HepG2 (cell line): ENCODE measurements at regions not wholly inside any gene's neighbourhood (a gene's known extent, or its start where the extent isn't known, plus 50 kb on each side); places are given as distances from the start of the nearest gene placed in this dataset.

Experiments used
- ZNF556 ChIP-seq: sonication (generic); formaldehyde crosslinking; IDR thresholded peaks from 2 replicates; pipeline ENCODE4 v1.4.0; 2020; ENCODE audit warnings: mild to moderate bottlenecking, missing genetic modification reagents, borderline replicate concordance
- TF ChIP-seq, protein P1 (sequence below): sonication (generic); formaldehyde crosslinking; IDR thresholded peaks from 2 replicates; pipeline ENCODE4 v1.5.0; 2020; ENCODE audit warnings: mild to moderate bottlenecking, missing genetic modification reagents, moderate library complexity
- TF ChIP-seq, protein P2 (sequence below): sonication (generic); formaldehyde crosslinking; IDR thresholded peaks from 2 replicates; pipeline ENCODE4 v1.9.0; 2021; ENCODE audit warnings: missing genetic modification reagents, borderline replicate concordance
- TF ChIP-seq, protein P3 (sequence below): sonication (generic); formaldehyde crosslinking; IDR thresholded peaks from 2 replicates; pipeline ENCODE4 v1.4.0; 2020; ENCODE audit warnings: missing genetic modification reagents

DNA sequence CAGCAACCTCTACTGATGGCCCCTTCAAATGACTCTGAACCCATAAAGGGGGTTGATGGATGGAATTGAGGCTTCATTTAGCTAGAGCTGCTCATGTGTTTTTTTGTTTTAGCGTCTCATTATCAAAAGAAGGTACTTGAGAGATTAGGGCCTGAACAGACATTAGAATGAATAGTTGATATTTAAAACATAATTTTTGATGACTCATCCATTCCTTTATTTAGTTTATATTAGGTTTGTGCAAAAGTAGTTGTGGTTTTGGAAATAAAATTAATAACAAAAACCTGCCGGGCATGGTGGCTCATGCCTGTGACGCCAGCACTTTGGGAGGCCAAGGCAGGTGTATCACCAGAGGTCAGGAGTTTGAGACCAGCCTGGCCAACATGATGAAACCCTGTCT, 485.9 kb downstream of the PSAT1 start:
- TF ChIP-seq, protein P1, sequence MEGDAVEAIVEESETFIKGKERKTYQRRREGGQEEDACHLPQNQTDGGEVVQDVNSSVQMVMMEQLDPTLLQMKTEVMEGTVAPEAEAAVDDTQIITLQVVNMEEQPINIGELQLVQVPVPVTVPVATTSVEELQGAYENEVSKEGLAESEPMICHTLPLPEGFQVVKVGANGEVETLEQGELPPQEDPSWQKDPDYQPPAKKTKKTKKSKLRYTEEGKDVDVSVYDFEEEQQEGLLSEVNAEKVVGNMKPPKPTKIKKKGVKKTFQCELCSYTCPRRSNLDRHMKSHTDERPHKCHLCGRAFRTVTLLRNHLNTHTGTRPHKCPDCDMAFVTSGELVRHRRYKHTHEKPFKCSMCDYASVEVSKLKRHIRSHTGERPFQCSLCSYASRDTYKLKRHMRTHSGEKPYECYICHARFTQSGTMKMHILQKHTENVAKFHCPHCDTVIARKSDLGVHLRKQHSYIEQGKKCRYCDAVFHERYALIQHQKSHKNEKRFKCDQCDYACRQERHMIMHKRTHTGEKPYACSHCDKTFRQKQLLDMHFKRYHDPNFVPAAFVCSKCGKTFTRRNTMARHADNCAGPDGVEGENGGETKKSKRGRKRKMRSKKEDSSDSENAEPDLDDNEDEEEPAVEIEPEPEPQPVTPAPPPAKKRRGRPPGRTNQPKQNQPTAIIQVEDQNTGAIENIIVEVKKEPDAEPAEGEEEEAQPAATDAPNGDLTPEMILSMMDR (CRISPR knock-in tag) = no peak
- TF ChIP-seq, protein P2, sequence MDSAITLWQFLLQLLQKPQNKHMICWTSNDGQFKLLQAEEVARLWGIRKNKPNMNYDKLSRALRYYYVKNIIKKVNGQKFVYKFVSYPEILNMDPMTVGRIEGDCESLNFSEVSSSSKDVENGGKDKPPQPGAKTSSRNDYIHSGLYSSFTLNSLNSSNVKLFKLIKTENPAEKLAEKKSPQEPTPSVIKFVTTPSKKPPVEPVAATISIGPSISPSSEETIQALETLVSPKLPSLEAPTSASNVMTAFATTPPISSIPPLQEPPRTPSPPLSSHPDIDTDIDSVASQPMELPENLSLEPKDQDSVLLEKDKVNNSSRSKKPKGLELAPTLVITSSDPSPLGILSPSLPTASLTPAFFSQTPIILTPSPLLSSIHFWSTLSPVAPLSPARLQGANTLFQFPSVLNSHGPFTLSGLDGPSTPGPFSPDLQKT = no peak
- TF ChIP-seq, protein P3, sequence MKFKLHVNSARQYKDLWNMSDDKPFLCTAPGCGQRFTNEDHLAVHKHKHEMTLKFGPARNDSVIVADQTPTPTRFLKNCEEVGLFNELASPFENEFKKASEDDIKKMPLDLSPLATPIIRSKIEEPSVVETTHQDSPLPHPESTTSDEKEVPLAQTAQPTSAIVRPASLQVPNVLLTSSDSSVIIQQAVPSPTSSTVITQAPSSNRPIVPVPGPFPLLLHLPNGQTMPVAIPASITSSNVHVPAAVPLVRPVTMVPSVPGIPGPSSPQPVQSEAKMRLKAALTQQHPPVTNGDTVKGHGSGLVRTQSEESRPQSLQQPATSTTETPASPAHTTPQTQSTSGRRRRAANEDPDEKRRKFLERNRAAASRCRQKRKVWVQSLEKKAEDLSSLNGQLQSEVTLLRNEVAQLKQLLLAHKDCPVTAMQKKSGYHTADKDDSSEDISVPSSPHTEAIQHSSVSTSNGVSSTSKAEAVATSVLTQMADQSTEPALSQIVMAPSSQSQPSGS (CRISPR knock-in tag) = no peak
- no peak for TF ChIP-seq ZNF556 (CRISPR knock-in tag)
